Vagina (tissue), 2 donors: ENCODE measurements at regions not wholly inside any gene's neighbourhood (a gene's known extent, or its start where the extent isn't known, plus 50 kb on each side); places are given as distances from the start of the nearest gene placed in this dataset.

Source experiments
- DNase-seq, 2 donors: peaks; one replicate each; pipeline ENCODE4 v3.0.0-alpha.2; 2017; ENCODE audit errors: extremely low spot score in 2 of 2
- H3K27ac ChIP-seq: fragments of 200-600 bp; sonication (generic); one replicate; pipeline ENCODE4 v1.5.1; 2019
- H3K27me3 ChIP-seq: fragments of 200-600 bp; sonication (generic); one replicate; pipeline ENCODE4 v1.5.1; 2019
- H3K36me3 ChIP-seq, 2 donors: fragments of 200-600 bp; sonication (generic); one replicate each; pipeline ENCODE4 v1.5.1; 2017 to 2019
- H3K4me1 ChIP-seq: fragments of 200-600 bp; sonication (generic); one replicate; pipeline ENCODE4 v1.5.1; 2019
- H3K4me3 ChIP-seq, 2 donors: fragments of 200-600 bp; sonication (generic); 1 replicate in 1 of 2; 2 replicates in 1 of 2; pipeline ENCODE4 v1.5.1; 2016 to 2019
- H3K9me3 ChIP-seq: fragments of 200-600 bp; sonication (generic); one replicate; pipeline ENCODE4 v1.5.1; 2019
- POLR2A ChIP-seq, 2 donors: fragments of 450-650 bp; IDR thresholded peaks; one replicate each; pipeline ENCODE4 v1.6.1; 2017; ENCODE audit warnings: antibody characterized with exemption in 2 of 2, mild to moderate bottlenecking in 2 of 2, moderate library complexity in 2 of 2
- POLR2AphosphoS5 ChIP-seq, 2 donors: sonication (generic); formaldehyde crosslinking; IDR thresholded peaks; one replicate each; pipeline ENCODE4 v1.9.0; 2017; ENCODE audit warnings: antibody characterized with exemption in 2 of 2, mild to moderate bottlenecking in 2 of 2, low read depth in 1 of 2; ENCODE audit not compliant: insufficient read depth in 1 of 2
- intact Hi-C: fragments of 100-400 bp; cut with DNase I; formaldehyde crosslinking; loops from one replicate; pipeline ENCODE4 v1.15.1; 2023
- TF ChIP-seq, protein P1 (sequence below), 3 experiments: fragments of 450-650 bp in 2 of 3; fragments of 200-600 bp in 1 of 3; sonication (generic) in 1 of 3; IDR thresholded peaks; one replicate each; pipeline ENCODE4 v1.5.1; 2017 to 2019; ENCODE audit warnings: antibody characterized with exemption in 3 of 3, mild to moderate bottlenecking in 2 of 3, moderate library complexity in 2 of 3

DNA sequence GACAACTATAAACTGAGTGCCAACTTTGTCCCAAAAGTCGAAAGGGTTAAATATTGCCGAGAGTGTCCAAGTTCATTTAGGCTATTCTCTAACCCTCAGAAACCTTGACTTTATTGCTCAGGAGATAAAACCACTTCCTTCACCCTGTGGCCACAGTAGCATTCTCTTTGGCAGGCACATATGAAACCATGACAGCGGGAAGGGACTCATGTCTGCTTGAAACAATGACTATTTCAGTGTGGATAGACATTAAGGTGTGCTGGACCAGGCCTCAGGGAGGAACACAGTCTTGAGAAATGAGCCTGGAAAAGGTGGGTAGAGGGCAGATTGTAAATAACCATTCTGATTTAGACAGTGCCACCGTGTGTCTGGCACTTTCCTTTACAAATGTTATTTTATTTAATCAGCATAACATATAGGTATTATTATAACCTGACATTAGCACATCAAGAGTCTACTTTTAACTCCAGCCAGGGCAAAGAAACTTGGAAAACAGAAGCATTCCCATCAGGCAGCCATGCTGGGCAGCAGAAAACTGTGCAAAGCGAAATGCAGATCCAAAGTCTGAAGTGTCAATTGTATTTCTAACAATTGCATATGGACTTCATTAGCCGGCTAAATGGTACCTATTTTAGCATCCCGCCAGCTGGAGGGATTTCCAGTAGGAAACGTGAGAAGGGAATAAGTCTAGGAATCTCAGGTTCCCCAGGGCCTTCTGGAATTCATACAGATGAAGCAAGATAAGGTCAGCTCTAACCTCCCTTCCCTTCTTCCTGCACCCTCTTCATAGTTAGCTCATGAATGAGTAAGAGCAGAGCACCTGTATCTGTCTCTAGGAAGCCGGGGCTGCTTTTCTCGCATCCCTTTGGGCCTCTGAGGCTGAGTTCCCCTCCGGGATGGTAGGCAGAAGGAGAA is 212.8 kb upstream of the ELAC2 start:
- no peaks in the 10 kb centered on the region for H3K9me3 ChIP-seq
- H3K27ac ChIP-seq: no peak overlapping the region
- no peak overlapping the region for H3K4me3 ChIP-seq
- no peaks in the 10 kb centered on the region for H3K36me3 ChIP-seq
- intact Hi-C loops: loop anchor here (10.0 kb wide), 1 partner anchor 64 kb away; no protein-coding TSS in a partner anchor
- no peak for DNase-seq
- TF ChIP-seq, protein P1, sequence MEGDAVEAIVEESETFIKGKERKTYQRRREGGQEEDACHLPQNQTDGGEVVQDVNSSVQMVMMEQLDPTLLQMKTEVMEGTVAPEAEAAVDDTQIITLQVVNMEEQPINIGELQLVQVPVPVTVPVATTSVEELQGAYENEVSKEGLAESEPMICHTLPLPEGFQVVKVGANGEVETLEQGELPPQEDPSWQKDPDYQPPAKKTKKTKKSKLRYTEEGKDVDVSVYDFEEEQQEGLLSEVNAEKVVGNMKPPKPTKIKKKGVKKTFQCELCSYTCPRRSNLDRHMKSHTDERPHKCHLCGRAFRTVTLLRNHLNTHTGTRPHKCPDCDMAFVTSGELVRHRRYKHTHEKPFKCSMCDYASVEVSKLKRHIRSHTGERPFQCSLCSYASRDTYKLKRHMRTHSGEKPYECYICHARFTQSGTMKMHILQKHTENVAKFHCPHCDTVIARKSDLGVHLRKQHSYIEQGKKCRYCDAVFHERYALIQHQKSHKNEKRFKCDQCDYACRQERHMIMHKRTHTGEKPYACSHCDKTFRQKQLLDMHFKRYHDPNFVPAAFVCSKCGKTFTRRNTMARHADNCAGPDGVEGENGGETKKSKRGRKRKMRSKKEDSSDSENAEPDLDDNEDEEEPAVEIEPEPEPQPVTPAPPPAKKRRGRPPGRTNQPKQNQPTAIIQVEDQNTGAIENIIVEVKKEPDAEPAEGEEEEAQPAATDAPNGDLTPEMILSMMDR (IDR thresholded peaks at IDR 0.05): no peak
- no peak for TF ChIP-seq POLR2AphosphoS5 (IDR thresholded peaks at IDR 0.05; ENCODE audit: insufficient read depth in 1 of 2, low read depth in 1 of 2)
- TF ChIP-seq POLR2A (IDR thresholded peaks at IDR 0.05): no peak
- H3K27me3 ChIP-seq: no peaks in the 10 kb centered on the region
- H3K4me1 ChIP-seq: no peaks in the 10 kb centered on the region

DNA sequence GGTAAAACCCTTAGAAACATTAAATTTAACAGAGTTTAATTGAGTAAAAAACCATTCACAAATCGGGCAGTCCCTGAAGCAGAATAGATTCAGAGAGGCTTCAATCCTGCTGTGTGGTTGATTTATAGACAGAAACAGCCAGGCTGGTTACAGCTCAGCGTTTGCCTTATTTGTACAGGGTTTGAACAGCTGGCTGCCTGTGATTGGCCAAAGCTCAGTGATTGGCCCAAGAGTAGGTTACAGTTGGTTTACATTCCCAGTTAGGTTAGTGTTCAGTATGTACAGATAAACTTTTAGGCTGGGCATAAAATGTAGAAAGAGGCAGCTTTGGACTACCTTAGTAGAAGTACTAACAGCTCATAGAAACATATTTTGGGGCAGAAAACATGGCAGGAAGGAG is 210.4 kb upstream of the ELAC2 start:
- no peak for TF ChIP-seq POLR2A (IDR thresholded peaks at IDR 0.05)
- no peak for TF ChIP-seq POLR2AphosphoS5 (IDR thresholded peaks at IDR 0.05; ENCODE audit: insufficient read depth in 1 of 2, low read depth in 1 of 2)
- TF ChIP-seq, protein P1 (IDR thresholded peaks at IDR 0.05): no peak
- H3K27me3 ChIP-seq: no peaks in the 10 kb centered on the region
- H3K9me3 ChIP-seq: no peaks in the 10 kb centered on the region
- H3K4me1 ChIP-seq: no peaks in the 10 kb centered on the region
- H3K4me3 ChIP-seq: no peak overlapping the region
- no peak for DNase-seq
- H3K36me3 ChIP-seq: no peaks in the 10 kb centered on the region
- H3K27ac ChIP-seq: no peak overlapping the region
- intact Hi-C loops: no loop called here

DNA sequence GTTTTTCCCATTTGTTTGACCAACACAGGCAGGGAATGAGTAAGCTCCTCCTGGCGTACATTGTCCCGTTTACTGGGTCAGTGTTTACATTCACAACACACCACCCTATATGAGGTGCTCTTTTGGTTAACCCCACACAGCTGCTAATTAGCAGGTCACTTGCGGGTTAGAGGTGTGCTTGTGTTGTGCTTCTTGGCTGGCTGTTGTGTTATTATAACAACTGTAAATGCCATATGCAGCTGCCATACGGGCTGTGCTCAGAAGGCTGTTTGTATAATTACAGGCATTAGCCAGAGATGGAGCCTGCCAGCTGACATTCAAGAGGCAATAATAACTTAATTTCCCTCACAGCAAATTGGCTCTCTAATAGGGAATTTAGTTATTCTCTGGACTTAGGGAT is 205.1 kb upstream of the ELAC2 start:
- no peaks in the 10 kb centered on the region for H3K36me3 ChIP-seq
- intact Hi-C loops: no loop called here
- H3K9me3 ChIP-seq: no peaks in the 10 kb centered on the region
- no peaks in the 10 kb centered on the region for H3K4me1 ChIP-seq
- H3K4me3 ChIP-seq: no peak overlapping the region
- TF ChIP-seq POLR2AphosphoS5 (IDR thresholded peaks at IDR 0.05; ENCODE audit: insufficient read depth in 1 of 2, low read depth in 1 of 2) (no peak), POLR2A (IDR thresholded peaks at IDR 0.05) (no peak)
- TF ChIP-seq, protein P1 (IDR thresholded peaks at IDR 0.05): no peak
- no peak for DNase-seq
- no peaks in the 10 kb centered on the region for H3K27me3 ChIP-seq
- H3K27ac ChIP-seq: no peak overlapping the region

DNA sequence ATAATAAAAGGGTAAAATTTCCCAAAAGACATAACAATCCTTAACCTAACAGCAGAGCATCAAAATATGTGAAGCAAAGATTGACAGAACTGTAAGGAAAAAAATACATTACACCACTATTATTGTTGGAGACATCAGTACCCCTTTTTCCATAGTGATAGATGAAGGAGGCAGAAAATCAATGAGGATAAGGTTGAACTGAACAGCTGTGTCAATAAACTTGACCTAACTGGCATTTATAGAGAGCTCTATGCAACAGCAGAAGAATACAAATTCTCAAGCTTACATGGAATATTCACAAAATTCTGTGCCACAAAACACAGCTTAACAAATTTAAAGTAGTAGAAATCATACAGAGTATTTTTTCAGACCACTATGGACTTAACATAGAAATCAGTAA is 195.0 kb upstream of the ELAC2 start:
- Histone ChIP-seq H3K4me3 (no peak overlapping the region), H3K36me3 (no peaks in the 10 kb centered on the region), H3K27me3 (no peaks in the 10 kb centered on the region), H3K27ac (no peak overlapping the region), H3K9me3 (no peaks in the 10 kb centered on the region), H3K4me1 (no peaks in the 10 kb centered on the region)
- no peak for DNase-seq
- intact Hi-C loops: no loop called here
- TF ChIP-seq POLR2A (IDR thresholded peaks at IDR 0.05): no peak
- TF ChIP-seq, protein P1 (IDR thresholded peaks at IDR 0.05): no peak
- no peak for TF ChIP-seq POLR2AphosphoS5 (IDR thresholded peaks at IDR 0.05; ENCODE audit: insufficient read depth in 1 of 2, low read depth in 1 of 2)

DNA sequence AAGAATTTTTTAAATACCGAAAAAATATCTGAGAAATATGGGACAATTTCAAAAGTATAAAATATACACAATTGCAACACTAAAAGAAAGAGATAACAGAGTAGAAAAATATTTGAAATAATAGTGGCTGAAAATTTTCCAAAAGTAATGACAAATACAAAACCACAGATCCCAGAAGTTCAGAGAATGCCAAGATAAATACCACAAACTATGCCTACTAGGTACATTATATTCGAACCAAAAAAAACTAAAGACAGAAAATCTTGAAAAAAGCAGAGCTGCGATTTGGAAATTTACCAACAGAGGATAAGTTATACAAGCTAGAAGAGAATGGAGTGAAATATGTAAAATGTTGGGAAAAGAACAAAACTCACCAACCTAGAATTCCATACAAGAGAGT is 191.3 kb upstream of the ELAC2 start:
- Histone ChIP-seq H3K4me1 (no peaks in the 10 kb centered on the region), H3K4me3 (no peak overlapping the region), H3K36me3 (no peaks in the 10 kb centered on the region), H3K27me3 (no peaks in the 10 kb centered on the region), H3K27ac (no peak overlapping the region), H3K9me3 (no peaks in the 10 kb centered on the region)
- intact Hi-C loops: no loop called here
- TF ChIP-seq POLR2AphosphoS5 (IDR thresholded peaks at IDR 0.05; ENCODE audit: insufficient read depth in 1 of 2, low read depth in 1 of 2): no peak
- TF ChIP-seq, protein P1 (IDR thresholded peaks at IDR 0.05): no peak
- no peak for TF ChIP-seq POLR2A (IDR thresholded peaks at IDR 0.05)
- DNase-seq: no peak
